ENCODE measurements at regions not wholly inside any gene's neighbourhood (a gene's known extent, or its start where the extent isn't known, plus 50 kb on each side); places are given as distances from the start of the nearest gene placed in this dataset.

DNA sequence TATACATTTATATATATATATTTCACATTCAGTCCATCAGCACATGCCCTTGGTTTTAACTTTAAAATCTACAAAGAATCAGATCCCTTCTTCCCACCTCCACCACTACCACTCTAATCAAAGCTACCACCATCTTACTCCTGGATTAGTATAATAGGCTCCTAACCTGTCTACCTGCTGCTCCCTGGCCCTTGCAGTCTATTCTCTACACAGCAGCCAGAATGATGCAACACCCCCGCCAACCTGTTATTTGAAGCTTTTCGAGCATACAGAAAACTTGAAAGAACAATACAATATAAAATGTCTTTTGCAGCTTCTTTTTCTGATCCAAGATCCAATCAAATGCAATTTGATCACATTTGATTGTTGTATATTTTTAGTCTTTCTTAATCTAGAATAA lies 165.9 kb upstream of the HMGA2 start:
- no peak for TF ChIP-seq CTCF (conservative IDR thresholded peaks at IDR 0.05)
- TF ChIP-seq EZH2 (IDR thresholded peaks at IDR 0.05; ENCODE audit: low read depth): no peak

All from PC-9 (cell line).